H9 (cell line): ENCODE measurements at regions not wholly inside any gene's neighbourhood (a gene's known extent, or its start where the extent isn't known, plus 50 kb on each side); places are given as distances from the start of the nearest gene placed in this dataset.

Experiments
- DNase-seq: peaks from one replicate; pipeline ENCODE4 v3.0.0-alpha.2; 2017
- H2AFZ ChIP-seq: one replicate; pipeline ENCODE4 v1.6.1; 2013; ENCODE audit warnings: mild to moderate bottlenecking, low read length, control low read depth, moderate library complexity
- H2AK5ac ChIP-seq: 2 replicates; pipeline ENCODE4 v1.6.1; 2013; ENCODE audit warnings: low read length, control low read depth, mixed read lengths; ENCODE audit not compliant: insufficient read length
- H2BK120ac ChIP-seq: one replicate; pipeline ENCODE4 v1.6.1; 2013; ENCODE audit warnings: low read depth, mild to moderate bottlenecking, low read length, control low read depth, inconsistent platforms; ENCODE audit not compliant: poor library complexity, severe bottlenecking
- H2BK12ac ChIP-seq: 2 replicates; pipeline ENCODE4 v1.6.1; 2013; ENCODE audit warnings: low read length, control low read depth, mixed read lengths, low read depth; ENCODE audit not compliant: insufficient read length
- H2BK15ac ChIP-seq: 2 replicates; pipeline ENCODE4 v1.6.1; 2013; ENCODE audit warnings: low read depth, low read length, control low read depth
- H2BK20ac ChIP-seq: one replicate; pipeline ENCODE4 v1.6.1; 2013; ENCODE audit warnings: low read depth, mild to moderate bottlenecking, low read length, control low read depth, inconsistent platforms; ENCODE audit not compliant: poor library complexity, severe bottlenecking
- H2BK5ac ChIP-seq: 2 replicates; pipeline ENCODE4 v1.6.1; 2013; ENCODE audit warnings: low read length, control low read depth, mixed read lengths; ENCODE audit not compliant: insufficient read length
- H3K14ac ChIP-seq: 2 replicates; pipeline ENCODE4 v1.6.1; 2013; ENCODE audit warnings: low read length, control low read depth; ENCODE audit not compliant: insufficient read depth
- H3K18ac ChIP-seq: 2 replicates; pipeline ENCODE4 v1.6.1; 2013; ENCODE audit warnings: low read depth, mild to moderate bottlenecking, mixed read lengths, low read length, control low read depth; ENCODE audit not compliant: insufficient read length
- H3K23ac ChIP-seq: 2 replicates; pipeline ENCODE4 v1.6.1; 2013; ENCODE audit warnings: low read length, control low read depth, mixed read lengths, low read depth; ENCODE audit not compliant: insufficient read length
- H3K23me2 ChIP-seq: 2 replicates; pipeline ENCODE4 v1.6.1; 2013; ENCODE audit warnings: low read depth, mild to moderate bottlenecking, mixed read lengths, low read length, control low read depth; ENCODE audit not compliant: insufficient read length, poor library complexity, severe bottlenecking
- H3K27ac ChIP-seq: 2 replicates; pipeline ENCODE4 v1.5.1; 2013; ENCODE audit warnings: low read length, control low read depth, mixed read lengths, low read depth; ENCODE audit not compliant: insufficient read length
- H3K27me3 ChIP-seq: 2 replicates; pipeline ENCODE4 v1.6.1; 2013; ENCODE audit warnings: low read length, control low read depth, inconsistent platforms; ENCODE audit not compliant: insufficient read depth
- H3K4ac ChIP-seq: 2 replicates; pipeline ENCODE4 v1.6.1; 2013; ENCODE audit warnings: low read depth, mild to moderate bottlenecking, control low read depth, inconsistent platforms, low read length, moderate library complexity
- H3K4me1 ChIP-seq: 2 replicates; pipeline ENCODE4 v1.6.1; 2013; ENCODE audit warnings: low read length, control low read depth, inconsistent platforms; ENCODE audit not compliant: insufficient read depth
- H3K4me2 ChIP-seq: 2 replicates; pipeline ENCODE4 v1.6.1; 2013; ENCODE audit warnings: low read length, control low read depth, mixed read lengths; ENCODE audit not compliant: insufficient read length, insufficient read depth
- H3K56ac ChIP-seq: 2 replicates; pipeline ENCODE4 v1.6.1; 2013; ENCODE audit warnings: low read depth, mild to moderate bottlenecking, mixed read lengths, low read length, control low read depth; ENCODE audit not compliant: insufficient read length
- H3K79me1 ChIP-seq: 2 replicates; pipeline ENCODE4 v1.6.1; 2013; ENCODE audit warnings: low read depth, mild to moderate bottlenecking, moderate library complexity, low read length, control low read depth, inconsistent platforms; ENCODE audit not compliant: insufficient read depth, poor library complexity, severe bottlenecking
- H3K79me2 ChIP-seq: 2 replicates; pipeline ENCODE4 v1.6.1; 2013; ENCODE audit warnings: low read length, control low read depth, inconsistent platforms; ENCODE audit not compliant: insufficient read depth
- H3K9ac ChIP-seq: 2 replicates; pipeline ENCODE4 v1.6.1; 2013; ENCODE audit warnings: low read length, control low read depth, mixed read lengths; ENCODE audit not compliant: insufficient read length; ENCODE audit errors: extremely low read depth
- H3K9me3 ChIP-seq: one replicate; pipeline ENCODE4 v1.6.1; 2013; ENCODE audit warnings: low read depth, low read length, inconsistent platforms; ENCODE audit not compliant: control insufficient read depth
- H3T11ph ChIP-seq: one replicate; pipeline ENCODE4 v1.6.1; 2013; ENCODE audit warnings: mild to moderate bottlenecking, low read length, control low read depth, inconsistent platforms
- H4K20me1 ChIP-seq: one replicate; pipeline ENCODE4 v1.6.1; 2013; ENCODE audit not compliant: control insufficient read depth, insufficient read length, insufficient read depth
- H4K5ac ChIP-seq: 2 replicates; pipeline ENCODE4 v1.6.1; 2013; ENCODE audit warnings: low read depth, mild to moderate bottlenecking, mixed read lengths, low read length, control low read depth; ENCODE audit not compliant: insufficient read length
- H4K8ac ChIP-seq: replicated peaks from 2 replicates; pipeline ENCODE4 v1.6.1; 2013; ENCODE audit warnings: low read length, control low read depth, mixed read lengths, low read depth; ENCODE audit not compliant: insufficient read length
- H4K91ac ChIP-seq: 2 replicates; pipeline ENCODE4 v1.6.1; 2013; ENCODE audit warnings: low read depth, mild to moderate bottlenecking, moderate library complexity, mixed read lengths, low read length, control low read depth; ENCODE audit not compliant: insufficient read length
- H3K27ac Mint-ChIP-seq, 3 experiments: 2 replicates in 2 of 3; 3 replicates in 1 of 3; pipeline ENCODE4 v1.8.0; 2020 to 2021; ENCODE audit warnings: mixed read lengths in 3 of 3, mild to moderate bottlenecking in 1 of 3, moderate library complexity in 1 of 3
- H3K27me3 Mint-ChIP-seq: 2 replicates; pipeline ENCODE4 v1.8.0; 2021; ENCODE audit warnings: low read depth, mild to moderate bottlenecking, moderate library complexity, mixed read lengths
- H3K36me3 Mint-ChIP-seq, 3 experiments: 2 replicates in 2 of 3; 3 replicates in 1 of 3; pipeline ENCODE4 v1.8.0; 2020 to 2021; ENCODE audit warnings: low read depth in 3 of 3, mixed read lengths in 3 of 3; ENCODE audit not compliant: insufficient read depth in 1 of 3
- H3K4me1 Mint-ChIP-seq, 2 experiments: 2 replicates each; pipeline ENCODE4 v1.8.0; 2020; ENCODE audit warnings: mixed read lengths in 2 of 2
- H3K4me3 Mint-ChIP-seq, 2 experiments: 2 replicates in 1 of 2; 3 replicates in 1 of 2; pipeline ENCODE4 v1.8.0; 2020 to 2021; ENCODE audit warnings: mild to moderate bottlenecking in 2 of 2, mixed read lengths in 2 of 2, moderate library complexity in 1 of 2
- H3K9me3 Mint-ChIP-seq, 2 experiments: 2 replicates in 1 of 2; 3 replicates in 1 of 2; pipeline ENCODE4 v1.8.0; 2020; ENCODE audit warnings: mild to moderate bottlenecking in 2 of 2, mixed read lengths in 2 of 2, moderate library complexity in 1 of 2
- CTCF ChIP-seq: fragments of 200-600 bp; sonication (generic); conservative IDR thresholded peaks from 3 replicates; pipeline ENCODE4 v1.8.0; 2021; ENCODE audit warnings: antibody characterized with exemption, mild to moderate bottlenecking
- whole genome bisulfite sequencing: extraction: QIAGEN DNeasy Blood & Tissue Kit; methylation state at CpG from one replicate; pipeline ENCODE4 v1.1.7; 2013; ENCODE audit warnings: missing lambda C conversion rate, low lambda C conversion rate, mixed read lengths; ENCODE audit not compliant: insufficient read length; ENCODE audit errors: extremely low coverage; 5-methylcytosine and 5-hydroxymethylcytosine counted together

- no peak overlapping the region for H3K9ac ChIP-seq
- H3K4ac ChIP-seq: no peak overlapping the region
- H2AFZ ChIP-seq: no peak overlapping the region
- no peak overlapping the region for H2BK15ac ChIP-seq
- no peak overlapping the region for H3K14ac ChIP-seq
- H3K4me1 ChIP-seq: no peaks in the 10 kb centered on the region
- no peak overlapping the region for H2AK5ac ChIP-seq
- H3T11ph ChIP-seq: no peak overlapping the region
- no peak overlapping the region for H4K5ac ChIP-seq
- no peak overlapping the region for H3K56ac ChIP-seq
- no peaks in the 10 kb centered on the region for H3K79me1 ChIP-seq
- H3K18ac ChIP-seq: no peak overlapping the region
- H3K27me3 Mint-ChIP-seq: no peaks in the 10 kb centered on the region
- TF ChIP-seq CTCF: no peak
- no peak overlapping the region for H2BK20ac ChIP-seq
- no peak for DNase-seq
- no peak overlapping the region for H3K4me3 Mint-ChIP-seq
- no peaks in the 10 kb centered on the region for H3K27me3 ChIP-seq
- no peak overlapping the region for H3K23ac ChIP-seq
- no peak overlapping the region for H2BK120ac ChIP-seq
- no peaks in the 10 kb centered on the region for H3K36me3 Mint-ChIP-seq
- H3K27ac Mint-ChIP-seq: no peak overlapping the region
- no peaks in the 10 kb centered on the region for H3K79me2 ChIP-seq
- no peak overlapping the region for H3K4me2 ChIP-seq
- no peak overlapping the region for H4K8ac ChIP-seq
- no peak overlapping the region for H2BK12ac ChIP-seq
- no peaks in the 10 kb centered on the region for H3K9me3 ChIP-seq
- H3K4me1 Mint-ChIP-seq: no peaks in the 10 kb centered on the region
- no peak overlapping the region for H4K91ac ChIP-seq
- no CpG with 5 or more reads among the region's 6 CpGs for WGBS
- no peak overlapping the region for H2BK5ac ChIP-seq
- no peaks in the 10 kb centered on the region for H3K9me3 Mint-ChIP-seq
- no peak overlapping the region for H3K27ac ChIP-seq
- H3K23me2 ChIP-seq: no peaks in the 10 kb centered on the region
- H4K20me1 ChIP-seq: no peaks in the 10 kb centered on the region
Measured at GRCh38 chr3:70885636-70886035, 573.2 kb upstream of the MDFIC2 start.
